ENCODE measurements at regions not wholly inside any gene's neighbourhood (a gene's known extent, or its start where the extent isn't known, plus 50 kb on each side); places are given as distances from the start of the nearest gene placed in this dataset.

DNA sequence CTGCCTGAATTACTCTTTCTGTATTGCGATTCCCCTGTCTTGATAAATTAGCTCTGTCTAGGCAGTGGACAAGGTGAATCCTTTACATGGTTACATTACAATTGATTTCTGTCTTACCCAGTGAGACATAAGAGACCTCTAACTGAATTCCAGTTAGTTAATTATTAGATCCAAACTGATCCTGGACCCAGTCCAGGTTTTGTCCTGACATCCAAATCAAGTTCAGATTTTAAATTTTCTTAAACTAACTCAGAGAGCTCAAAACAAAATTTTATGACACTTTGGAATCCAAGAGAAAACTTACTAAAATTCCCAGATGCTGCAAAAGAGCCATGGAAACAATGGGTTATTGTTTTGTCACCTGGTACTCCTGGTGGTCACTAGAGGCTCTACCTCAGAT, 2166.6 kb downstream of the TP53TG3F start:
- intact Hi-C loops (cut with DNase I): no loop called here
- Histone ChIP-seq H3K36me3 (no peaks in the 10 kb centered on the region), H3K4me1 (no peaks in the 10 kb centered on the region), H3K9me3 (no peaks in the 10 kb centered on the region), H3K27ac (no peak overlapping the region), H3K4me3 (no peak overlapping the region), H3K27me3 (ENCODE audit: low read depth) (no peaks in the 10 kb centered on the region)
- ATAC-seq (no peak), DNase-seq (no peak)
- no peak for TF ChIP-seq CTCF (IDR thresholded peaks at IDR 0.05)

GRCh38 chr16:35628976-35629375, 2169.6 kb downstream of the TP53TG3F start:
- Histone ChIP-seq H3K36me3 (no peaks in the 10 kb centered on the region), H3K27ac (no peak overlapping the region), H3K9me3 (no peaks in the 10 kb centered on the region), H3K27me3 (ENCODE audit: low read depth) (no peaks in the 10 kb centered on the region), H3K4me3 (no peak overlapping the region), H3K4me1 (no peaks in the 10 kb centered on the region)
- ATAC-seq (no peak), DNase-seq (no peak)
- intact Hi-C loops (cut with DNase I): no loop called here
- no peak for TF ChIP-seq CTCF (IDR thresholded peaks at IDR 0.05)

GRCh38 chr16:35631261-35631945, 2172.0 kb downstream of the TP53TG3F start:
- H3K4me3 ChIP-seq: no peak overlapping the region
- DNase-seq (no peak), ATAC-seq (no peak)
- no peak overlapping the region for H3K27ac ChIP-seq
- H3K9me3 ChIP-seq: no peaks in the 10 kb centered on the region
- no peaks in the 10 kb centered on the region for H3K4me1 ChIP-seq
- no peaks in the 10 kb centered on the region for H3K36me3 ChIP-seq
- intact Hi-C loops (cut with DNase I): no loop called here
- no peak for TF ChIP-seq CTCF (IDR thresholded peaks at IDR 0.05)
- H3K27me3 ChIP-seq (ENCODE audit: low read depth): no peaks in the 10 kb centered on the region

- Histone ChIP-seq H3K27me3 (ENCODE audit: low read depth) (no peaks in the 10 kb centered on the region), H3K27ac (no peak overlapping the region), H3K9me3 (no peaks in the 10 kb centered on the region), H3K4me3 (no peak overlapping the region), H3K36me3 (no peaks in the 10 kb centered on the region), H3K4me1 (no peaks in the 10 kb centered on the region)
- DNase-seq (no peak), ATAC-seq (no peak)
- no peak for TF ChIP-seq CTCF (IDR thresholded peaks at IDR 0.05)
- intact Hi-C loops (cut with DNase I): no loop called here
Measured at GRCh38 chr16:35636480-35637230, 2177.2 kb downstream of the TP53TG3F start.

- Histone ChIP-seq H3K4me3 (no peak overlapping the region), H3K9me3 (no peaks in the 10 kb centered on the region), H3K27me3 (ENCODE audit: low read depth) (no peaks in the 10 kb centered on the region), H3K4me1 (no peaks in the 10 kb centered on the region), H3K36me3 (no peaks in the 10 kb centered on the region), H3K27ac (no peak overlapping the region)
- ATAC-seq (no peak), DNase-seq (no peak)
- intact Hi-C loops (cut with DNase I): no loop called here
- no peak for TF ChIP-seq CTCF (IDR thresholded peaks at IDR 0.05)
Measured at GRCh38 chr16:35637683-35638082, 2178.3 kb downstream of the TP53TG3F start.

Measured in lower lobe of right lung (tissue), 2 donors.